ENCODE measurements at regions not wholly inside any gene's neighbourhood (a gene's known extent, or its start where the extent isn't known, plus 50 kb on each side); places are given as distances from the start of the nearest gene placed in this dataset.

DNA sequence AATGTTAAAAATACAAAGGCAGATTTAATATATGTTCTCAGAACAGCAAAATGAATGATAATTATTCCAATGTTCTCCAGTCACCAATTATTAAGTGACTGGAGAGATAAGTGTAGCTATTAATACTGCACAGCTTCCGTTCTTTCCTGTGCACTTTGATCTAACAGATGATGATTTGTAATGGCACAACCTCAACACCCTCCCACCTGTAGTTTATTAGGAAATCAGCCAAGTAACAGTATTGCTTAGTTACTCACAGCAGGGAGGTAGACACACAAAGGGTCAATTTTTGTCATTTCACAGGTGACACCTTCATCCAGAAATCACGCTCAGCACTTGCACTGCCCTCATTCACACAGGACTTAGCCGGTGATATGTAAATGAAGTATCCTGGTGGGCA, 688.1 kb downstream of the EPHA3 start:
- ChIA-PET POLR2A (no interaction called here), CTCF (no interaction called here)
- H3K9me3 ChIP-seq (replicated peaks; ENCODE audit: control insufficient read depth, insufficient read depth, low read length), result no peaks in the 10 kb centered on the region
- no peaks in the 10 kb centered on the region for H3K79me2 ChIP-seq (ENCODE audit: control insufficient read depth, insufficient read depth, low read length)
- BruUV-seq (replicated peaks), result no TSS peak
- no peaks in the 10 kb centered on the region for H3K9me1 ChIP-seq (replicated peaks; ENCODE audit: control insufficient read depth, extremely low read depth, insufficient read depth, low read length)
- H2AFZ ChIP-seq (ENCODE audit: low read depth, low read length), result no peak overlapping the region
- no peak for DNase-seq (ENCODE audit: low read depth, low spot score)
- no peak overlapping the region for H3K4me3 ChIP-seq (replicated peaks in 1 of 3; ENCODE audit: insufficient read depth in 1 of 3, low read depth in 1 of 3, low read length in 3 of 3)
- H4K20me1 ChIP-seq (replicated peaks; ENCODE audit: control insufficient read depth, extremely low read depth, insufficient read depth, low read length), result no peaks in the 10 kb centered on the region
- no peak overlapping the region for H3K9ac ChIP-seq (replicated peaks; ENCODE audit: extremely low read depth, insufficient read depth, low read length)
- H3K36me3 ChIP-seq (ENCODE audit: control insufficient read depth in 2 of 2, extremely low read depth in 1 of 2, insufficient read depth in 2 of 2, low read length in 2 of 2), result no peaks in the 10 kb centered on the region
- intact Hi-C loops (cut with micrococcal nuclease) (no loop called here), dilution Hi-C loops (cut with MboI; ENCODE audit: extremely low pct_ligation_motif_present, low sequenced_read_pairs) (no loop called here)
- TF ChIP-seq JUN (IDR thresholded peaks at IDR 0.05; ENCODE audit: borderline replicate concordance, insufficient read depth, insufficient read length, low read depth) (no peak), FOS (IDR thresholded peaks at IDR 0.05; ENCODE audit: borderline replicate concordance, insufficient read depth, low read length) (no peak), GATA2 (IDR thresholded peaks at IDR 0.05; ENCODE audit: insufficient read depth, insufficient read length, low read depth, low read length) (no peak), POLR2A (IDR thresholded peaks at IDR 0.05; ENCODE audit: low read depth, low read length) (no peak), POLR2AphosphoS5 (IDR thresholded peaks at IDR 0.05; ENCODE audit: insufficient read depth, low read depth, low read length) (no peak), EZH2 (IDR thresholded peaks at IDR 0.05; ENCODE audit: borderline replicate concordance, low read depth, low read length, severe bottlenecking) (no peak), MYC (IDR thresholded peaks at IDR 0.05; ENCODE audit: low read depth, low read length) (no peak)
- TF ChIP-seq, protein P1, sequence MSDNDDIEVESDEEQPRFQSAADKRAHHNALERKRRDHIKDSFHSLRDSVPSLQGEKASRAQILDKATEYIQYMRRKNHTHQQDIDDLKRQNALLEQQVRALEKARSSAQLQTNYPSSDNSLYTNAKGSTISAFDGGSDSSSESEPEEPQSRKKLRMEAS (IDR thresholded peaks at IDR 0.05; ENCODE audit: insufficient read depth, insufficient read length), result no peak
- TF ChIP-seq, protein P2, sequence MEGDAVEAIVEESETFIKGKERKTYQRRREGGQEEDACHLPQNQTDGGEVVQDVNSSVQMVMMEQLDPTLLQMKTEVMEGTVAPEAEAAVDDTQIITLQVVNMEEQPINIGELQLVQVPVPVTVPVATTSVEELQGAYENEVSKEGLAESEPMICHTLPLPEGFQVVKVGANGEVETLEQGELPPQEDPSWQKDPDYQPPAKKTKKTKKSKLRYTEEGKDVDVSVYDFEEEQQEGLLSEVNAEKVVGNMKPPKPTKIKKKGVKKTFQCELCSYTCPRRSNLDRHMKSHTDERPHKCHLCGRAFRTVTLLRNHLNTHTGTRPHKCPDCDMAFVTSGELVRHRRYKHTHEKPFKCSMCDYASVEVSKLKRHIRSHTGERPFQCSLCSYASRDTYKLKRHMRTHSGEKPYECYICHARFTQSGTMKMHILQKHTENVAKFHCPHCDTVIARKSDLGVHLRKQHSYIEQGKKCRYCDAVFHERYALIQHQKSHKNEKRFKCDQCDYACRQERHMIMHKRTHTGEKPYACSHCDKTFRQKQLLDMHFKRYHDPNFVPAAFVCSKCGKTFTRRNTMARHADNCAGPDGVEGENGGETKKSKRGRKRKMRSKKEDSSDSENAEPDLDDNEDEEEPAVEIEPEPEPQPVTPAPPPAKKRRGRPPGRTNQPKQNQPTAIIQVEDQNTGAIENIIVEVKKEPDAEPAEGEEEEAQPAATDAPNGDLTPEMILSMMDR (IDR thresholded peaks at IDR 0.05; ENCODE audit: extremely low read depth in 1 of 2, insufficient read depth in 1 of 2, low read depth in 1 of 2, low read length in 2 of 2), result no peak
- no peaks in the 10 kb centered on the region for H3K27me3 ChIP-seq (ENCODE audit: control insufficient read depth in 2 of 2, insufficient read depth in 2 of 2, low read length in 2 of 2)
- no peak overlapping the region for H3K27ac ChIP-seq (ENCODE audit: insufficient read depth, low read depth, low read length)
- FAIRE-seq, result no peak
- H3K4me1 ChIP-seq (ENCODE audit: control insufficient read depth, extremely low read depth, insufficient read depth, low read length), result no peaks in the 10 kb centered on the region
- H3K4me2 ChIP-seq (ENCODE audit: insufficient read depth, low read length), result no peak overlapping the region

Measured in endothelial cell of umbilical vein (primary cell).